CD4-positive, alpha-beta T cell treated with Interleukin-15 for 1 hour (primary cell): ENCODE measurements at regions not wholly inside any gene's neighbourhood (a gene's known extent, or its start where the extent isn't known, plus 50 kb on each side); places are given as distances from the start of the nearest gene placed in this dataset.

Experiments
- DNase-seq: peaks from one replicate; pipeline ENCODE4 v3.0.0-alpha.2; 2020

DNA sequence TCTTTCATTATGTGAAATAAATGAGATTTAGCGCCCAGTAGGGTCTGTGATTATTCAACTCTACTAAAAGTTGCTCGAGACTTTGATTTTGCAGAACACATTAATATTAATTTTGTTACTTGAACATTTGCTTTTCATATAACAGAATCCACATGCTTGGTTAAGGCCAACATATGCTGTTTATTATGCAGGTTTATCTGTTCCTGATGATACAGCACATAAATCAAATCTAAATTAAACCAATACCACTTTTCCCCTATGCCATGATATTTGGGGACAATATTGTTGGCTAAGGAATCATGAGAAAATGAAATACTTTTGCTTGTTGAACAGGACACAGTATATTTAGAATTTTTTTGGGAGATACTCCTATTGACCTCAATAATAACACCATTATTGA lies 291.1 kb downstream of the USP25 start:
- DNase-seq: no peak

DNA sequence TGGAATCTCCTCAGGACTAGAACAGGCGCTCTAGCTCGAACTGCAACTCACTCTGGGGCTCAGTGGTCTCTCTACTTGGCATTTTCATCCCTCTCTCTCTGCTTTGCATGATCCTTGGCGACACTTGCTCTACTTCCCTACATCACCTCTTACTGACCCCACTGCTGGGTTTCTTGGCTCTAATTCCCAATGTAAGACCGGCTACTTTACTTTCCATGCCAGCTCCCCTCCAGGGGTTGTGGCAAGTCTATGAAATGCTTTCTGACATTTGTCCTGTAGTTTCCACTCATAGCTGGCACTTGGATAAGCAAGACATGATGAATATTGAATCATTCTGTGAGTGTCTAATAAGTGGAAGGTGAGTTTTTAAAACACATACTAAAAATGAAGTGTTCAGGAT lies 292.3 kb downstream of the USP25 start:
- DNase-seq: no peak

- no peak for DNase-seq
These were observed 293.1 kb downstream of the USP25 start for GRCh38 chr21:16022921-16023320.

DNA sequence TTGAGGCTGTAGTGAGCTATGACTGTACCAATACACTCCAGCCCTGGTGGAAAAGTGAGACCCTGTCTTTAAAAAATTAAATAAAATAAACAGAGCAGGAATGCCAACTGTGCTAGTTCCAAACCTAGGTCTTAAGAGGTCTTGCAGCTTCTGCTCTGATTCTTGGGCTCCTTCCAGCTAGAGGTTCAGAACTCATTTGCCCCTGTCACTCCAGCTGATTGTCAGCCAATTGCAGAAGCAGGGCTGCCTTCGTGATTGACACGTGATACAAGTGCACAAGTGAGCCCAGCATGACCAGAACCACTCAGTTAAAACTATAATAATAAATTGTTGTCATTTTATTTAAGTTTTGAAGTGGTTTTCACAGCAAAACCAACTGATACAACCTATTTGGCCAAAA lies 298.4 kb downstream of the USP25 start:
- DNase-seq: no peak

GRCh38 chr21:16028941-16029464 lies 299.2 kb downstream of the USP25 start:
- DNase-seq: no peak

GRCh38 chr21:16033193-16033592 lies 303.4 kb downstream of the USP25 start:
- DNase-seq: no peak

DNA sequence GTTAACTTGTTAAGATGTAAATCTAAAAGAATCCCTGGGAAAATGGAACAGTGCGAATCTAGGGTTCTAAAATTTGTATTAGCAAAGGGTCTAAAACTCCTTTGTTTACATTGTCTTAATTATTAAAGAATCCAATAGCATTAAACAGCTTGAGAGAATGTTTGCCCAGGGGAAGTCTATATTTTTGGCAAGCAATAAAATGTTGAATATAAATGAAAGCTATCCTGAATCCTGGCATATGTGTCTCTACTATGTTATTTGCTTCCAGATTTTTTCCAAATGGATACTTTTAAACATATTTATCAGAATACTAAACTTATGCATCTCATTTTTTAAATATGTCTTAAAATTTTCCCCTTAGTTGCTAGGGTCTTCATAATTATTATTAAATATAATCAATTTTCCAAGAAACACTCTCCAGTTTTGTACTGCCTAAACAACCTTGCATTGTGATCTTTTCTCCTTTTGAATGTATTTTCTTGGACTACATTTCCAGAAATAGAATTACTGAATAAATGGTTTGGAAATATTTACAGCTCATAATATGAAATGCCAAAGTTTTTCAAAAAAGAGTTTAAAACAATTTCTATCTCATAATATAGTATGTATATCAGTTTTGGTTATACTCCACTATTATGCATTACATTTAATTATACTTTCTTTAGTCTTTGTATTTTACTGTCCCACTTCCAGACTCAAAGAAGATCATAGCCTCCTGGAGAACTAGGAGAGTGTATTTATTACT lies 304.8 kb downstream of the USP25 start:
- DNase-seq: no peak

GRCh38 chr21:16037421-16037955 lies 307.7 kb downstream of the USP25 start:
- DNase-seq: no peak

DNA sequence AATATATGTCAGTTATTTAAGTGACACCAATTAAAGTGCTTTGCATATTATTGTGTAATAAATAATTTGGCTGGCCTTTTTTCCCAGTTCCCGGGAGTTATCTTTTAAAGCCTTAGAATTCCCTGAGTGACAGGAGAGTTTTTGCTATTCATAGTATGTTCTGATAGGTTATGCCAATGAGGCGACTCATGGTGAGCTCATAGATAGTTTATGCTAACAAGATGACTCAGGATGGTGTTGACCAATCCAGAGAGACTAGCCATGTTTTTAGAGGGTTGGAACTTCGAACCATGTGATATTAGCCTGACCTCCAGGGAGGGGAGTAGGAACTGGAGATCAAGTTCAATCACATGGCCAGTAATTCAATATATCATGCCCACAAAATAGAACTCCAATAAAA lies 310.8 kb downstream of the USP25 start:
- no peak for DNase-seq

GRCh38 chr21:16044676-16045075 lies 314.9 kb downstream of the USP25 start:
- no peak for DNase-seq

- DNase-seq: no peak
These were observed 317.0 kb downstream of the USP25 start for GRCh38 chr21:16046656-16047330.

GRCh38 chr21:16047904-16048303 lies 318.1 kb downstream of the USP25 start:
- no peak for DNase-seq

- DNase-seq: no peak
These were observed 325.2 kb downstream of the USP25 start for GRCh38 chr21:16055014-16055413.

- DNase-seq: no peak
These were observed 329.1 kb downstream of the USP25 start for GRCh38 chr21:16058896-16059295.

DNA sequence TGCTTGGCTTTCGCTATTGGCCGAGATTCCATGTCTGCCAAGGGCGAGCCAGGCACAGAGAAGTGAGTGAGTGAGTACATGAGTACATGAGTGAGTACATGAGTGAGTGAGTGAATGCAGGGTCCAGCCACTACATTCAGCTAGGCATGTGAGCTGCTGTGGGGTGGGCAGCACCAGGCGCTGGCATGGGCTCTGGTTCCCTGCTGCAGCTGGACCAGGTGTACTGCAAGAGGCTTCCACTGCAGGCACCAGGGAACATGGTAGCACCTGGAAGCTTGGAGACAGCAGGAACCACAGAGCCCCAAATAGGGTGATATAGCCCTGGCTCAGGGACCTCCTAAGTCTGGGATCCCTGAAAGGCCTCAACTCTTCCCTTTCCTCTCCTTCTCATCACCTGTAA lies 330.2 kb downstream of the USP25 start:
- no peak for DNase-seq

DNA sequence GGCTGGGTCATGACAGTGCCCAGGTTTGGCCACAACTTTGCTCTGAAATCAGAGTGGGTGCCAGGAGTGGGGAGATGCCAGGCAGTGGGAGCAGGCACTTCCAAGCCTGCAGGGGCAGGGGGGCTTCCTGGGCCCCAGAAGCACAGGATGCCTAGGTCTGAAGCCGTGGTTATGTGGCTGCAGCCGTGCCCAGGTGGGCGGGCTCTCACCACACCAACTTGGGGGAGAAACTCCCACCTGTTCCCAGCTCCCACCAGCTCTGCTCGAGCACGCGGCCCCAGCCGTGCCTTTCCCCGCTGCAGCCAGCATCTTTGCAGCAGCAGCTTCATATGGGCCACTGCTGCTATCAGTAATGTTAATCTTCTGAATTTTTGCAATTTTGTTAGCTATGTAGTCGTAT lies 331.4 kb downstream of the USP25 start:
- DNase-seq: no peak

DNA sequence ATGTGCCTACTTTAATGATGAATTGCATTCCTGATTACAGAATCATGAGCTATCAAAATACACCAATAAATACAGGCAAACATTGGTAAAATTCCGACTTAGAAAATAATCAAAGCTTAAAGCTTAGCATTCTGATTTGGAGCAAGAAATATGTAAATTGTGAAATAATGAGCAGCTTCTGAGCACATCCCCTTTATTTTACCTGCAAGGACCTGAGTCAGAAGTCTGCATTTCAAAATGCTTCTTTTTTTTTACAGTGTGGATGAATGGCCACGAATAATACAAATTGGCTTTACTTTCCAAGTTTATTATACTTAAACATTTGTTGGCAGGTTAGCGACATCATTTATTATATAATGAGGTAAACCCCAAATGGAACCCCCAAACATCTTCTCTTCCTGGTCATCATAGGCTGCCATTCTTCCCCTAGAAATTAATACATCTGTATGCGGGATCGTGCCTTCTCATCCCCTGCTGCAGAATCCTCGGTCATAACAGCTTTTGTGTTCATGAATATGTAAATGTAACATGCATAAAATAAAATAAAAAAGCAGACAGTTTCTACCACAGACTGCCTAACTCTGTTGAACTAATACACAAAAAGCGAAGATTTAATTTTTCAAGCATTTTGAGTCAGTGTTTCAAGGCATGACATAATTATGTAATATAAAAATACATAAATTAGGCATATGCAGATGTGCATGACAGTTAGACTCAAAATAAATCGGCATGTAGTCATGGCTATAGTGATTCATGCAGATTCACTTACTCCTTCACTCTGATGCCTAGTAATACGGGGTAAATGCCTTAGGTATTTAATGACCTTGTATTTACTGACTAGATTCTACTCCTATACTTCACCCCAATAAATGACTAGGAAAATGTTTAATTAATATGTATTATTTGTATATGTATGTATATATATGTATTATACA lies 339.7 kb downstream of the USP25 start:
- no peak for DNase-seq

GRCh38 chr21:16070207-16070651 lies 340.4 kb downstream of the USP25 start:
- no peak for DNase-seq

DNA sequence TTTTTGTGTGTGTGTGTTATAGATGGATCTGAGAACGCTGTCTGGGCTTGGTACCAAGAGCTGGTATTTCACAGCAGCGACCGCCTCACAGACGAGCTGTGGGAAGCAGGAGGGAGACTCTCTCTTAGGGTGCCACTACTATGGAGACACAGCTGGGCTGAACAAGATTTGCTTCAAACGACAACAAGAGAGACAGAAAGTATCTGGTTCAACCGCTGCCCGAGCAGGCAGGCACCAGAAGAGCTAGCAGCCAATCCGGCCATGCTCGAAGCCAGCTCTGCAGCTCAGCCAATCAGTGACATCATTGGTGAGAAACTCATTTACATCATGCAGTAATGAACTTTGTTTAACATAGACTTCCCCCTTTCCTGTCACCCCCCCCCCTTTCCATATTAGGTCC lies 341.3 kb downstream of the USP25 start:
- DNase-seq: no peak

DNA sequence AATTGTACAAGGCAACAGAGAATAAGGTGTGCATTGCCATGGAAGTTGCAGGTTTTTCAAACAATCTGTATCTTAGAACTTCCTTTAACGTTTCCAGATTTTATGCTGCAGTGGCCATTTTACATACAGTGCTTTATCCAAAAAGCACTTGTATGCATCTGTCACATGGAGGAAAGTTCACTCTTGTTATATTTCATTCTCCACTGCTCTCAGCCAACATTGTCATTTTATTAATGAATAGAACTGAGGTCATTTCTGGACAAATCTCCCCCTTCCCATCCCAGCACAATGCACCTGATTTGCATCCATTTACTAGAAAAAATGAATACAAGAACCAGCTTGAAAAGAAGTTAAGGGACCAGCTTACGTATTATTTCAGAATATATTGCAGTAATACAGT lies 342.0 kb downstream of the USP25 start:
- DNase-seq: no peak

- DNase-seq: no peak
These were observed 342.4 kb downstream of the USP25 start for GRCh38 chr21:16072221-16072620.

DNA sequence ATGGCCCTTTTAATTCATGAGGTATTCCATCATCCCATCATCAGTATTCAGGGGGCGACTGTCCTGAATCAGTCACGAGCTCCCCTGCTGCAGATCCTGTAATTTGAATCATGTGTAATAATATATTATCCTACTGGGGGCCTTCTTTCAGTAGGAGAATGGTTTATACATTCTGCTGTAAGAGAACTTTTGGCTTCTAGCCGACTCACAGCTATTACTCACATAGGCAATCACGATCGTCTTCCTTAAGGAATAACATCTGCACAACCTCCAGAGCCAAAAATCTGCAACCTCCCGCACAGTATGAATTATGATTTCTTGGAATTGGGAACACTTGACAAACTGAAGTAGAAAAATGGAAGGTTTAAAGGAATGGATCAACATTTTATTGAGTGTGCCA lies 343.0 kb downstream of the USP25 start:
- DNase-seq: no peak

GRCh38 chr21:16073586-16073985 lies 343.8 kb downstream of the USP25 start:
- no peak for DNase-seq
